Left lung (tissue), 4 donors: ENCODE measurements at regions not wholly inside any gene's neighbourhood (a gene's known extent, or its start where the extent isn't known, plus 50 kb on each side); places are given as distances from the start of the nearest gene placed in this dataset.
A peak's percentile ranks its signal among the peaks of the same experiment; 100 is the strongest.

Experiments used
- ATAC-seq: fragments of 200-7000 bp; cut with Tn5 transposase; one replicate; pipeline ENCODE4 v1.9.1; 2020; ENCODE audit warnings: moderate library complexity
- DNase-seq, 4 donors: peaks; one replicate each; pipeline ENCODE4 v3.0.0-alpha.2; 2013 to 2020
- H3K27ac ChIP-seq, 2 donors: fragments of 200-600 bp; sonication (generic) in 1 of 2; one replicate each; pipeline versions ENCODE4 v1.5.0 to v1.8.0; 2020 to 2021
- H3K27me3 ChIP-seq, 2 donors: fragments of 200-600 bp; sonication (generic) in 1 of 2; one replicate each; pipeline versions ENCODE4 v1.5.0 to v1.8.0; 2020 to 2021
- H3K36me3 ChIP-seq, 2 donors: fragments of 200-600 bp; sonication (generic) in 1 of 2; one replicate each; pipeline versions ENCODE4 v1.5.0 to v1.8.0; 2020 to 2021
- H3K4me1 ChIP-seq, 2 donors: fragments of 200-600 bp; one replicate each; pipeline ENCODE4 v1.8.0; 2021
- H3K4me3 ChIP-seq, 2 donors: fragments of 200-600 bp; sonication (generic) in 1 of 2; one replicate each; pipeline versions ENCODE4 v1.5.0 to v1.8.0; 2020 to 2021; ENCODE audit warnings: mild to moderate bottlenecking in 1 of 2
- H3K9me3 ChIP-seq, 2 donors: fragments of 200-600 bp; sonication (generic) in 1 of 2; one replicate each; pipeline versions ENCODE4 v1.5.0 to v1.8.0; 2020 to 2021
- intact Hi-C, 2 donors: fragments of 100-400 bp; cut with DNase I; formaldehyde crosslinking; loops; one replicate each; pipeline versions ENCODE4 v1.11.2 to v1.14.2; 2022
- TF ChIP-seq, protein P1 (sequence below), 2 donors: fragments of 200-600 bp; sonication (generic) in 1 of 2; IDR thresholded peaks; one replicate each; pipeline versions ENCODE4 v1.5.0 to v1.8.0; 2021; ENCODE audit warnings: antibody characterized with exemption in 2 of 2
- donor health status: DM: no; HTN: yes; CAD: no.
- donor health status: DM: no; HTN: no; CAD: no.

GRCh38 chr9:119951090-119951489 lies 581.9 kb upstream of the BRINP1 start:
- TF ChIP-seq, protein P1, sequence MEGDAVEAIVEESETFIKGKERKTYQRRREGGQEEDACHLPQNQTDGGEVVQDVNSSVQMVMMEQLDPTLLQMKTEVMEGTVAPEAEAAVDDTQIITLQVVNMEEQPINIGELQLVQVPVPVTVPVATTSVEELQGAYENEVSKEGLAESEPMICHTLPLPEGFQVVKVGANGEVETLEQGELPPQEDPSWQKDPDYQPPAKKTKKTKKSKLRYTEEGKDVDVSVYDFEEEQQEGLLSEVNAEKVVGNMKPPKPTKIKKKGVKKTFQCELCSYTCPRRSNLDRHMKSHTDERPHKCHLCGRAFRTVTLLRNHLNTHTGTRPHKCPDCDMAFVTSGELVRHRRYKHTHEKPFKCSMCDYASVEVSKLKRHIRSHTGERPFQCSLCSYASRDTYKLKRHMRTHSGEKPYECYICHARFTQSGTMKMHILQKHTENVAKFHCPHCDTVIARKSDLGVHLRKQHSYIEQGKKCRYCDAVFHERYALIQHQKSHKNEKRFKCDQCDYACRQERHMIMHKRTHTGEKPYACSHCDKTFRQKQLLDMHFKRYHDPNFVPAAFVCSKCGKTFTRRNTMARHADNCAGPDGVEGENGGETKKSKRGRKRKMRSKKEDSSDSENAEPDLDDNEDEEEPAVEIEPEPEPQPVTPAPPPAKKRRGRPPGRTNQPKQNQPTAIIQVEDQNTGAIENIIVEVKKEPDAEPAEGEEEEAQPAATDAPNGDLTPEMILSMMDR (IDR thresholded peaks at IDR 0.05), result no peak
- DNase-seq, result no peak
- H3K27ac ChIP-seq, result no peak overlapping the region
- no peaks in the 10 kb centered on the region for H3K36me3 ChIP-seq
- peak; percentile 21 for ATAC-seq
- no peaks in the 10 kb centered on the region for H3K9me3 ChIP-seq
- intact Hi-C loops, result no loop called here
- H3K27me3 ChIP-seq, result no peaks in the 10 kb centered on the region
- H3K4me1 ChIP-seq, result no peaks in the 10 kb centered on the region
- no peak overlapping the region for H3K4me3 ChIP-seq

DNA sequence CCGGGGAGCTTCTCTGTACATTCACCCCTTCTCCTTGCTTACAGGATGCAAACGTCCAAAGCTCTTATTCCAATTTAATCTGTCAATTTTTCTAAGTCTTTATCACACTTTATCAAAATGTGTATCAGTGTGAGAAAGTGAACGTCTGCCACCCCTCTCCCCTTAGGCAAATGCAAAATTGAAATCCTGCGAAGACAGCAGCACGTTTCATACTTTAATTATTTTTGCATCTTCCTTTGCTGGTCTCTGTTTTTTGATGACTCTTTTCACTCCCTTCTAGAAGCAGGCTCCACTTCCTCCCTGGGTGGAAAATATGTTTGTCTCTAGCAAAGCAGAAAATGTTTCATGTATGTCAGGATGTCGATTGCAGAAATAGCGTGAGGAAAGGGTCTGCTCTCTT lies 576.5 kb upstream of the BRINP1 start:
- ATAC-seq (no peak), DNase-seq (no peak)
- Histone ChIP-seq H3K27me3 (no peaks in the 10 kb centered on the region), H3K4me1 (no peaks in the 10 kb centered on the region), H3K4me3 (no peak overlapping the region), H3K9me3 (no peaks in the 10 kb centered on the region), H3K36me3 (no peaks in the 10 kb centered on the region), H3K27ac (no peak overlapping the region)
- intact Hi-C loops, result no loop called here
- TF ChIP-seq, protein P1 (IDR thresholded peaks at IDR 0.05), result no peak

GRCh38 chr9:119941091-119941490 lies 571.9 kb upstream of the BRINP1 start:
- H3K4me1 ChIP-seq, result no peaks in the 10 kb centered on the region
- intact Hi-C loops, result no loop called here
- no peak overlapping the region for H3K4me3 ChIP-seq
- no peaks in the 10 kb centered on the region for H3K36me3 ChIP-seq
- H3K27me3 ChIP-seq, result no peaks in the 10 kb centered on the region
- ATAC-seq (no peak), DNase-seq (no peak)
- TF ChIP-seq, protein P1 (IDR thresholded peaks at IDR 0.05), result no peak
- no peak overlapping the region for H3K27ac ChIP-seq
- no peaks in the 10 kb centered on the region for H3K9me3 ChIP-seq

GRCh38 chr9:119938871-119939270 lies 569.6 kb upstream of the BRINP1 start:
- Histone ChIP-seq H3K4me1 (no peaks in the 10 kb centered on the region), H3K27ac (no peak overlapping the region), H3K9me3 (no peaks in the 10 kb centered on the region), H3K36me3 (no peaks in the 10 kb centered on the region), H3K27me3 (no peaks in the 10 kb centered on the region), H3K4me3 (no peak overlapping the region)
- TF ChIP-seq, protein P1 (IDR thresholded peaks at IDR 0.05), result no peak
- DNase-seq (no peak), ATAC-seq (no peak)
- intact Hi-C loops, result no loop called here

DNA sequence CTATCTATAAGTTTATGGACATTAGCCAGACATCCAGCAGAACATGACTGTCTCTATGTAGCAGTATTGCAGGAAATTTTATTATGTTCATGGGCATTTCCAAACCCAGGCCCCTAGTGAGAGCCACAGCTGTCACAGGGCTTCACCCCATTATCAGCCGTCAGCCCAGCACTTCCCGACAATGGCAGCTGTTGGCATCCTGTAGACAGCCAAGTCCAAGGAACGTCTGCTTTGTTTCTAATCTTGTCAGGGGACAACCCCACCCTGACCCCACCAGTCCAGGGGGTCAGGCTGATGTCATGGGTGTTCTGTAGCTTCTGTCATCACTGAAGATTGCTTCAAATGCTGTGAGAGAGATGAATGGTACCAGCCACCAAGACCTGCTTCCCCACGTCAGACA lies 565.3 kb upstream of the BRINP1 start:
- no peak for ATAC-seq
- Histone ChIP-seq H3K4me1 (no peaks in the 10 kb centered on the region), H3K27me3 (no peaks in the 10 kb centered on the region), H3K9me3 (no peaks in the 10 kb centered on the region), H3K27ac (no peak overlapping the region), H3K4me3 (no peak overlapping the region), H3K36me3 (no peaks in the 10 kb centered on the region)
- no peak for DNase-seq
- TF ChIP-seq, protein P1 (IDR thresholded peaks at IDR 0.05), result no peak
- intact Hi-C loops, result no loop called here
